GM19467 (cell line): ENCODE measurements at regions not wholly inside any gene's neighbourhood (a gene's known extent, or its start where the extent isn't known, plus 50 kb on each side); places are given as distances from the start of the nearest gene placed in this dataset.

Source experiments
- ATAC-seq: cut with Tn5 transposase; IDR thresholded peaks from one replicate; pipeline ENCODE4 v1.9.1; 2021; ENCODE audit warnings: mild to moderate bottlenecking, moderate library complexity; ENCODE audit not compliant: unreplicated experiment

- ATAC-seq = no peak
These were observed 450.3 kb upstream of the CLINT1 start for GRCh38 chr5:158309088-158309807.

GRCh38 chr5:158308429-158309025, 449.6 kb upstream of the CLINT1 start:
- ATAC-seq = no peak

GRCh38 chr5:158305861-158306260, 446.9 kb upstream of the CLINT1 start:
- no peak for ATAC-seq

GRCh38 chr5:158304607-158305006, 445.7 kb upstream of the CLINT1 start:
- ATAC-seq = no peak

GRCh38 chr5:158303883-158304282, 444.9 kb upstream of the CLINT1 start:
- ATAC-seq = no peak

GRCh38 chr5:158303275-158303674, 444.3 kb upstream of the CLINT1 start:
- no peak for ATAC-seq

GRCh38 chr5:158302029-158302428, 443.1 kb upstream of the CLINT1 start:
- ATAC-seq = no peak

GRCh38 chr5:158301186-158301585, 442.2 kb upstream of the CLINT1 start:
- no peak for ATAC-seq

GRCh38 chr5:158300256-158300655, 441.3 kb upstream of the CLINT1 start:
- no peak for ATAC-seq

- ATAC-seq = no peak
These were observed 438.1 kb upstream of the CLINT1 start for GRCh38 chr5:158297002-158297527.

GRCh38 chr5:158294701-158295100, 435.8 kb upstream of the CLINT1 start:
- ATAC-seq = no peak

- ATAC-seq = no peak
These were observed 434.0 kb upstream of the CLINT1 start for GRCh38 chr5:158292981-158293380.

GRCh38 chr5:158289967-158290366, 431.0 kb upstream of the CLINT1 start:
- ATAC-seq = no peak

GRCh38 chr5:158288272-158288657, 429.3 kb upstream of the CLINT1 start:
- ATAC-seq = no peak

- no peak for ATAC-seq
These were observed 428.8 kb upstream of the CLINT1 start for GRCh38 chr5:158287643-158288271.

- no peak for ATAC-seq
These were observed 427.9 kb upstream of the CLINT1 start for GRCh38 chr5:158286827-158287226.

- no peak for ATAC-seq
These were observed 426.8 kb upstream of the CLINT1 start for GRCh38 chr5:158285698-158286097.

GRCh38 chr5:158284242-158284641, 425.3 kb upstream of the CLINT1 start:
- ATAC-seq = no peak

- no peak for ATAC-seq
These were observed 424.5 kb upstream of the CLINT1 start for GRCh38 chr5:158283397-158283796.

- ATAC-seq = no peak
These were observed 419.4 kb upstream of the CLINT1 start for GRCh38 chr5:158278216-158278925.

GRCh38 chr5:158277276-158277675, 418.3 kb upstream of the CLINT1 start:
- no peak for ATAC-seq
